Hindlimb muscle (tissue), 1 donor: ENCODE measurements at regions not wholly inside any gene's neighbourhood (a gene's known extent, or its start where the extent isn't known, plus 50 kb on each side); places are given as distances from the start of the nearest gene placed in this dataset.

Experiments used
- DNase-seq: peaks from one replicate; pipeline ENCODE4 v3.0.0-alpha.2; 2013

GRCh38 chr4:100799761-100800539 lies 282.1 kb upstream of the EMCN start:
- DNase-seq: no peak

- DNase-seq: no peak
These were observed 280.0 kb upstream of the EMCN start for GRCh38 chr4:100797791-100798190.

- no peak for DNase-seq
These were observed 279.5 kb upstream of the EMCN start for GRCh38 chr4:100797356-100797755.

GRCh38 chr4:100796332-100796731 lies 278.5 kb upstream of the EMCN start:
- no peak for DNase-seq

GRCh38 chr4:100795581-100795980 lies 277.8 kb upstream of the EMCN start:
- DNase-seq: no peak

- DNase-seq: no peak
These were observed 273.2 kb upstream of the EMCN start for GRCh38 chr4:100790836-100791615.

GRCh38 chr4:100789991-100790390 lies 272.2 kb upstream of the EMCN start:
- no peak for DNase-seq

GRCh38 chr4:100786481-100786880 lies 268.7 kb upstream of the EMCN start:
- no peak for DNase-seq

- DNase-seq: no peak
These were observed 264.5 kb upstream of the EMCN start for GRCh38 chr4:100782356-100782755.

- DNase-seq: no peak
These were observed 263.6 kb upstream of the EMCN start for GRCh38 chr4:100781435-100781834.

- no peak for DNase-seq
These were observed 262.3 kb upstream of the EMCN start for GRCh38 chr4:100780126-100780525.

GRCh38 chr4:100778431-100778830 lies 260.6 kb upstream of the EMCN start:
- no peak for DNase-seq

GRCh38 chr4:100762738-100763137 lies 244.9 kb upstream of the EMCN start:
- no peak for DNase-seq

- DNase-seq: no peak
These were observed 236.9 kb upstream of the EMCN start for GRCh38 chr4:100754751-100755150.

GRCh38 chr4:100746141-100746739 lies 228.4 kb upstream of the EMCN start:
- no peak for DNase-seq

- DNase-seq: no peak
These were observed 224.2 kb upstream of the EMCN start for GRCh38 chr4:100742045-100742444.

GRCh38 chr4:100739426-100739825 lies 221.6 kb upstream of the EMCN start:
- DNase-seq: no peak

- DNase-seq: no peak
These were observed 220.7 kb upstream of the EMCN start for GRCh38 chr4:100738196-100739165.

GRCh38 chr4:100736641-100737451 lies 219.0 kb upstream of the EMCN start:
- peak; percentile 34 for DNase-seq

- no peak for DNase-seq
These were observed 211.0 kb upstream of the EMCN start for GRCh38 chr4:100728861-100729260.

- DNase-seq: no peak
These were observed 205.1 kb upstream of the EMCN start for GRCh38 chr4:100722866-100723459.
